Testis (tissue), 2 donors: ENCODE measurements at regions not wholly inside any gene's neighbourhood (a gene's known extent, or its start where the extent isn't known, plus 50 kb on each side); places are given as distances from the start of the nearest gene placed in this dataset.

Experiments used
- DNase-seq: peaks from one replicate; pipeline ENCODE4 v3.0.0-alpha.2; 2019
- H3K27ac ChIP-seq, 2 donors: fragments of 200-600 bp; sonication (generic); one replicate each; pipeline ENCODE4 v1.5.1; 2019
- H3K27me3 ChIP-seq: fragments of 200-600 bp; sonication (generic); one replicate; pipeline ENCODE4 v1.5.1; 2019
- H3K36me3 ChIP-seq: fragments of 200-600 bp; sonication (generic); one replicate; pipeline ENCODE4 v1.5.1; 2017; ENCODE audit warnings: low read depth; ENCODE audit errors: missing control alignments
- H3K4me1 ChIP-seq: fragments of 200-600 bp; sonication (generic); one replicate; pipeline ENCODE4 v1.5.1; 2019
- H3K4me3 ChIP-seq, 2 donors: fragments of 200-600 bp; sonication (generic); one replicate each; pipeline ENCODE4 v1.5.1; 2017 to 2019
- H3K9me3 ChIP-seq: fragments of 200-600 bp; sonication (generic); one replicate; pipeline ENCODE4 v1.5.1; 2017
- POLR2A ChIP-seq: fragments of 450-650 bp; IDR thresholded peaks from one replicate; pipeline ENCODE4 v1.6.1; 2017; ENCODE audit warnings: antibody characterized with exemption, mild to moderate bottlenecking, moderate library complexity
- WGBS, 2 donors: methylation state at CpG; one replicate each; pipeline ENCODE4 v1.1.5; 2018; 5-methylcytosine and 5-hydroxymethylcytosine counted together
- intact Hi-C: fragments of 100-400 bp; cut with DNase I; formaldehyde crosslinking; loops from one replicate; pipeline ENCODE4 v1.15.1; 2023; ENCODE audit warnings: low total_unique reads
- TF ChIP-seq, protein P1 (sequence below), 3 experiments: fragments of 450-650 bp in 2 of 3; fragments of 200-600 bp in 1 of 3; sonication (generic) in 1 of 3; IDR thresholded peaks; one replicate each; pipeline ENCODE4 v1.5.1; 2016 to 2019; ENCODE audit warnings: antibody characterized with exemption in 3 of 3, mild to moderate bottlenecking in 2 of 3, moderate library complexity in 1 of 3

DNA sequence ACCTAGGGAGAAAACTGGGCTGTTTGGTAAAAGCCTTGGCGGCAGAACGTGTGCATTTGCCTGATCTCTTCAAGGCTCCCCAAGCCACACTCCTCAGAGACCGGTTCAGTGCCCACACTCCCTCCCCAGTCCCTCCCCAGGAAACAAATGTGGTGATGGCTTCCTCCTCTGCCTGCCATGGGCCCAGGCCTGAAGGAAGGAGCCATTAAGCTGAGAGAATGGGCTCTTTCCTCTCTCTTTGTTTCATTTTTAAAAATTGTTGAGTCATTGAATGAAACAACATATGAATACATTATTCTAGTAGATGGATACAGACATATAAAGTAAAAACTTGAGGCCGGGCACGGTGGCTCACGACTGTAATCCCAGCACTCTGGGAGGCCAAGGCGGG, 50.6 kb upstream of the YWHAQ start:
- no peak for DNase-seq
- intact Hi-C loops: no loop called here
- Histone ChIP-seq H3K27me3 (no peaks in the 10 kb centered on the region), H3K4me1 (no peaks in the 10 kb centered on the region), H3K36me3 (no peaks in the 10 kb centered on the region), H3K27ac (no peak overlapping the region), H3K9me3 (no peaks in the 10 kb centered on the region), H3K4me3 (no peak overlapping the region)
- WGBS, 2 donors: 75 to 84% methylated on average over 7 of the region's 7 CpGs
- TF ChIP-seq POLR2A: no peak
- TF ChIP-seq, protein P1, sequence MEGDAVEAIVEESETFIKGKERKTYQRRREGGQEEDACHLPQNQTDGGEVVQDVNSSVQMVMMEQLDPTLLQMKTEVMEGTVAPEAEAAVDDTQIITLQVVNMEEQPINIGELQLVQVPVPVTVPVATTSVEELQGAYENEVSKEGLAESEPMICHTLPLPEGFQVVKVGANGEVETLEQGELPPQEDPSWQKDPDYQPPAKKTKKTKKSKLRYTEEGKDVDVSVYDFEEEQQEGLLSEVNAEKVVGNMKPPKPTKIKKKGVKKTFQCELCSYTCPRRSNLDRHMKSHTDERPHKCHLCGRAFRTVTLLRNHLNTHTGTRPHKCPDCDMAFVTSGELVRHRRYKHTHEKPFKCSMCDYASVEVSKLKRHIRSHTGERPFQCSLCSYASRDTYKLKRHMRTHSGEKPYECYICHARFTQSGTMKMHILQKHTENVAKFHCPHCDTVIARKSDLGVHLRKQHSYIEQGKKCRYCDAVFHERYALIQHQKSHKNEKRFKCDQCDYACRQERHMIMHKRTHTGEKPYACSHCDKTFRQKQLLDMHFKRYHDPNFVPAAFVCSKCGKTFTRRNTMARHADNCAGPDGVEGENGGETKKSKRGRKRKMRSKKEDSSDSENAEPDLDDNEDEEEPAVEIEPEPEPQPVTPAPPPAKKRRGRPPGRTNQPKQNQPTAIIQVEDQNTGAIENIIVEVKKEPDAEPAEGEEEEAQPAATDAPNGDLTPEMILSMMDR (IDR thresholded peaks at IDR 0.05): no peak

GRCh38 chr2:9685637-9686036, 54.8 kb upstream of the YWHAQ start:
- peak overlapping the region in 1 of 2 donors; percentile 9 for H3K4me3 ChIP-seq
- no peak for TF ChIP-seq POLR2A
- TF ChIP-seq, protein P1 (IDR thresholded peaks at IDR 0.05): no peak
- no peaks in the 10 kb centered on the region for H3K9me3 ChIP-seq
- no peaks in the 10 kb centered on the region for H3K36me3 ChIP-seq
- H3K27me3 ChIP-seq: no peaks in the 10 kb centered on the region
- intact Hi-C loops: no loop called here
- H3K4me1 ChIP-seq: peaks cover 4% of the 10 kb centered on the region
- DNase-seq: no peak
- H3K27ac ChIP-seq: no peak overlapping the region
- 50 to 72% methylated on average over 4 of the region's 4 CpGs for WGBS, 2 donors

DNA sequence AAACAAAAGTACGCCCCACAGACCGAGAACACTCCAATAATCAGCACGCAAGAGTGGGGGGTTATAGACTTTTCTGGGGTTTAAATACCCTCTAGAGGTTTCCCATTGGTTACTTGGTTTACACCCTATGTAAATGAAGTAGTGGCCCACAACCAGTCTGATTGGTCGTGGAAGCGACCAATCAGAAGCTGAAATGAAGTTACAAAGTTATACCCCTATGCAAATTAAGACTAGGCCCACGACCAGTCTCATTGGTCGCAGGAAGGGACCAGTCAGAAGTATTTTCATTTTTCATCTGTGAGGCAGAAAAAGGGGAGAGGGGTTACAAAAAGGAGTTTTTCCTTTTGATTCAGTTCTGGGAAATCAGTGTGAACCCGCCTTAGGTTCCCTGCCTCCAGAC, 55.3 kb upstream of the YWHAQ start:
- no peaks in the 10 kb centered on the region for H3K9me3 ChIP-seq
- H3K4me3 ChIP-seq: peak overlapping the region in 1 of 2 donors; percentile 9
- peaks cover 4% of the 10 kb centered on the region for H3K4me1 ChIP-seq
- TF ChIP-seq, protein P1 (IDR thresholded peaks at IDR 0.05): no peak
- TF ChIP-seq POLR2A: no peak
- no peaks in the 10 kb centered on the region for H3K27me3 ChIP-seq
- H3K27ac ChIP-seq: no peak overlapping the region
- WGBS, 2 donors: 63 to 68% methylated on average over 8 of the region's 8 CpGs
- DNase-seq: peak; percentile 58
- H3K36me3 ChIP-seq: no peaks in the 10 kb centered on the region
- intact Hi-C loops: no loop called here

DNA sequence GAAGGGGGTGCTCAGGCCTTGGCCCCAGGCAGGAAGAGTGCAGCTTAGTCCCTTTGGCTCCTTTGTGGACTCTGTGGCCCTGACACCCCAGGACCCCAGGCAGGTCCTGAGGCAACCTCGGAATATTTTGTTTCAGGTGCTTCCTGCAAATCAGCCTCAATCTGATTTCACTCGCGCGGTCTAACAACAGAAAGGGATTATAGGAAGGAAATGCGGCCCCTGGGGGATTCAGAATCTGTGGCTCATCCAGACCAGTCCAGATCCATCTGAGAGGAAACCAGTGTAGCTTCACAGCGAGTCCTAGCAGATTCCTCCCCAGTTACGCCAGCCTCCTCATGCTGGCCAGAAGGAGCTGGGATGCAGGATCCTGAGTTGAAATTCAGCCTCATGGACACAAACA, 59.5 kb upstream of the YWHAQ start:
- 84% methylated on average over 7 of the region's 7 CpGs for WGBS, 2 donors
- Histone ChIP-seq H3K27ac (no peak overlapping the region), H3K27me3 (no peaks in the 10 kb centered on the region), H3K36me3 (no peaks in the 10 kb centered on the region), H3K4me3 (no peak overlapping the region), H3K4me1 (peaks cover 4% of the 10 kb centered on the region), H3K9me3 (no peaks in the 10 kb centered on the region)
- no peak for DNase-seq
- TF ChIP-seq, protein P1 (IDR thresholded peaks at IDR 0.05): no peak
- no peak for TF ChIP-seq POLR2A
- intact Hi-C loops: no loop called here

DNA sequence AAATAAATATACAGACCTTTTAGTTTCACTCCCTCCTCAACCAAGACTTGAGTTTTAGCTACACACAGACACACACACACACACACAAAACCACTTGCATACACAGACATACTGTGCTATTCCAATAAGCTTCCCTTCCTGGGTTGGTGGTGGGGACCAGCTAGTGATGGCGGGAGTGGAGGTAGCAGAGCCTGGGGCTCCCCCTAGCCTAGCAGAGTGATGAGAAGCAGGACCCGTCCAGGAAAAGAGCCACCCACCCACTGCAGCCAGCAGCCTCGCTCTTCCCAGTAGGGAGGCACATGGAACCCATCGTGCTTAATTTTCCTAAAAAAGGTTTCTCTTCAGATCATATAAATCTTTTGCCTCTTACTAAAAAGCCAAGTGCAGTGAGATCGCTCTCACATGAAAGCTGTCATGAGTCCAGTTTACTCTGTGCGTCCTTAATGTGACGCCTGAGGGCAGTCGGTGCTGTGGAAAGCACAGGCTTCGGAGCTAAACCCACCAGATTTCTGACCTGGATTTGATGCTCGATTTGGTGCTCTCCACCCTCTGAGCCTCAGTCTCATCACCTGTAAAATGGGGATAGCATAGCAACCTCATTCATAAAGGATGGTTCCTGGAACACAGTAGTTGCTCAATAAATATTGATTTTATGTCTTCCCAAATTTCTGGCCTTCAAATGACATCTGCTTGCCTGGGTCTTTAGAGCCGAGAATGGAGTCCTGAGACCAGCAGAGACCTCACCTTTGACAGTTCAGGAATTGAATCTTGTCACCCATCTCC, 60.1 kb upstream of the YWHAQ start:
- Histone ChIP-seq H3K27me3 (no peaks in the 10 kb centered on the region), H3K36me3 (no peaks in the 10 kb centered on the region), H3K9me3 (no peaks in the 10 kb centered on the region), H3K4me3 (no peak overlapping the region), H3K27ac (no peak overlapping the region), H3K4me1 (peaks cover 4% of the 10 kb centered on the region)
- intact Hi-C loops: no loop called here
- 93 to 94% methylated on average over 9 to 11 of the region's 11 CpGs for WGBS, 2 donors
- DNase-seq: no peak
- TF ChIP-seq POLR2A: no peak
- TF ChIP-seq, protein P1 (IDR thresholded peaks at IDR 0.05): no peak
